GM12874 (cell line): ENCODE measurements at regions not wholly inside any gene's neighbourhood (a gene's known extent, or its start where the extent isn't known, plus 50 kb on each side); places are given as distances from the start of the nearest gene placed in this dataset.

Experiments used
- CTCF ChIP-seq: IDR thresholded peaks from 2 replicates; pipeline ENCODE4 v1.5.1; 2011; ENCODE audit warnings: low read depth, mild to moderate bottlenecking, control low read depth, low read length, moderate library complexity; ENCODE audit not compliant: insufficient read depth

GRCh38 chr2:37774976-37775907 lies 103.8 kb upstream of the CDC42EP3 start:
- no peak for TF ChIP-seq CTCF

GRCh38 chr2:37775908-37776250 lies 104.4 kb upstream of the CDC42EP3 start:
- no peak for TF ChIP-seq CTCF

GRCh38 chr2:37776487-37776886 lies 105.0 kb upstream of the CDC42EP3 start:
- TF ChIP-seq CTCF = no peak

- no peak for TF ChIP-seq CTCF
These were observed 107.7 kb upstream of the CDC42EP3 start for GRCh38 chr2:37779139-37779538.

GRCh38 chr2:37779611-37780386 lies 108.4 kb upstream of the CDC42EP3 start:
- TF ChIP-seq CTCF = no peak

- TF ChIP-seq CTCF = no peak
These were observed 108.9 kb upstream of the CDC42EP3 start for GRCh38 chr2:37780387-37780676.

GRCh38 chr2:37781028-37781427 lies 109.6 kb upstream of the CDC42EP3 start:
- no peak for TF ChIP-seq CTCF
